ENCODE measurements at regions not wholly inside any gene's neighbourhood (a gene's known extent, or its start where the extent isn't known, plus 50 kb on each side); places are given as distances from the start of the nearest gene placed in this dataset.

DNA sequence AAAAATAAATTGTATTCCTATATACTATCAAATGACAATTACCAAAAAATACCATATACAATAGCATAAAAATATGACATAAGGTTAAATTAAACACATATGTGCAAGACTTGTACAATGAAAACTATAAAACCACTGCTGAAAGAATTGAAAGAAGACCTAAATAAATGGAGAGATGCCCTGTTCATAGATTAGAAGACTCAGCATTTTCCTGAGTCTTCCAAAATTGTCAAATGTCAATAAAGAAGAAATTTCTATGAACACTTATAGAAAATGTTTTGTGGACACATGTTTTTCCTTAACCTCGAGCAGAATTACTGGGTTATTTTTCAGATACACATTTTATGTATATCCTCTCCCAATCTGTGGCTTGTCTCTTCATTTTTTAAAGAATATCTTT, 103.1 kb upstream of the DCLK2 start:
- no peak for TF ChIP-seq POLR2A (IDR thresholded peaks at IDR 0.05)
- TF ChIP-seq, protein P1, sequence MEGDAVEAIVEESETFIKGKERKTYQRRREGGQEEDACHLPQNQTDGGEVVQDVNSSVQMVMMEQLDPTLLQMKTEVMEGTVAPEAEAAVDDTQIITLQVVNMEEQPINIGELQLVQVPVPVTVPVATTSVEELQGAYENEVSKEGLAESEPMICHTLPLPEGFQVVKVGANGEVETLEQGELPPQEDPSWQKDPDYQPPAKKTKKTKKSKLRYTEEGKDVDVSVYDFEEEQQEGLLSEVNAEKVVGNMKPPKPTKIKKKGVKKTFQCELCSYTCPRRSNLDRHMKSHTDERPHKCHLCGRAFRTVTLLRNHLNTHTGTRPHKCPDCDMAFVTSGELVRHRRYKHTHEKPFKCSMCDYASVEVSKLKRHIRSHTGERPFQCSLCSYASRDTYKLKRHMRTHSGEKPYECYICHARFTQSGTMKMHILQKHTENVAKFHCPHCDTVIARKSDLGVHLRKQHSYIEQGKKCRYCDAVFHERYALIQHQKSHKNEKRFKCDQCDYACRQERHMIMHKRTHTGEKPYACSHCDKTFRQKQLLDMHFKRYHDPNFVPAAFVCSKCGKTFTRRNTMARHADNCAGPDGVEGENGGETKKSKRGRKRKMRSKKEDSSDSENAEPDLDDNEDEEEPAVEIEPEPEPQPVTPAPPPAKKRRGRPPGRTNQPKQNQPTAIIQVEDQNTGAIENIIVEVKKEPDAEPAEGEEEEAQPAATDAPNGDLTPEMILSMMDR (IDR thresholded peaks at IDR 0.05): no peak
